HL-60 (cell line): ENCODE measurements at regions not wholly inside any gene's neighbourhood (a gene's known extent, or its start where the extent isn't known, plus 50 kb on each side); places are given as distances from the start of the nearest gene placed in this dataset.

Source experiments
- DNase-seq, 2 experiments: peaks; one replicate each; pipeline ENCODE4 v3.0.0-alpha.2; 2010 to 2020; ENCODE audit warnings: low read depth in 1 of 2, low spot score in 1 of 2
- H3K27ac ChIP-seq: fragments of 250-450 bp; sonication (Bioruptor Pico); replicated peaks from 2 replicates; pipeline ENCODE4 v1.5.1; 2020; ENCODE audit warnings: mild to moderate bottlenecking, moderate library complexity
- H3K27me3 ChIP-seq: fragments of 250-450 bp; sonication (Bioruptor Pico); 2 replicates; pipeline ENCODE4 v1.5.1; 2021; ENCODE audit warnings: mild to moderate bottlenecking, moderate library complexity; ENCODE audit not compliant: insufficient read depth, poor library complexity, severe bottlenecking
- H3K4me3 ChIP-seq: replicated peaks from 2 replicates; pipeline ENCODE4 v1.5.1; 2011; ENCODE audit warnings: mild to moderate bottlenecking, control low read depth, low read length; ENCODE audit not compliant: insufficient read depth
- GABPA ChIP-seq: IDR thresholded peaks from 2 replicates; pipeline ENCODE4 v1.6.1; 2012; ENCODE audit warnings: low read depth
- POLR2AphosphoS5 ChIP-seq: IDR thresholded peaks from 2 replicates; pipeline ENCODE4 v1.6.1; 2012; ENCODE audit warnings: low read depth
- REST ChIP-seq: IDR thresholded peaks from 2 replicates; pipeline ENCODE4 v1.6.1; 2012; ENCODE audit warnings: low read depth; ENCODE audit not compliant: insufficient replicate concordance
- SPI1 ChIP-seq: IDR thresholded peaks from 2 replicates; pipeline ENCODE4 v1.6.1; 2012; ENCODE audit warnings: low read depth, mild to moderate bottlenecking, borderline replicate concordance
- TF ChIP-seq, protein P1 (sequence below): IDR thresholded peaks from one replicate; pipeline ENCODE4 v1.5.1; 2011; ENCODE audit warnings: low read length, control low read depth, inconsistent platforms; ENCODE audit not compliant: insufficient read depth

DNA sequence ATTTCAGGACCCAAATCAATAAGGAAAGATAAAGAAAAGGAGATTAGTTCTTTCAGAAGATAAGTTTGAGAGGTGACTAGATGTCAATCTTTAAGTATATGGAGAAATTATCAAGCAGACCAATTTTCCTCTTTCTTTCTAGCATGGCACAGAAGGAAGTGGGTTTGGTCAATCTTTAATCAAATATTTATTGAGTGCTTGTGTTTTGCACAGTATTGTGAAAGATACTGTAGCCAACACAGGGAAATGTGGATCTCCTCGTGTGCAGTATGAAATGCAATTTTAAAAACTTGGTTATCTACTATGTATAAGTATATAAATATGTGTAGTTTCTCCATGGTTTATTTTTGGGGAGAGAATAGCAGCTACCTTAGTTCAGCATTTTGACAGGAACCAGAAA, 655.2 kb downstream of the RAPGEF2 start:
- TF ChIP-seq GABPA (no peak), SPI1 (no peak), REST (no peak), POLR2AphosphoS5 (no peak)
- TF ChIP-seq, protein P1, sequence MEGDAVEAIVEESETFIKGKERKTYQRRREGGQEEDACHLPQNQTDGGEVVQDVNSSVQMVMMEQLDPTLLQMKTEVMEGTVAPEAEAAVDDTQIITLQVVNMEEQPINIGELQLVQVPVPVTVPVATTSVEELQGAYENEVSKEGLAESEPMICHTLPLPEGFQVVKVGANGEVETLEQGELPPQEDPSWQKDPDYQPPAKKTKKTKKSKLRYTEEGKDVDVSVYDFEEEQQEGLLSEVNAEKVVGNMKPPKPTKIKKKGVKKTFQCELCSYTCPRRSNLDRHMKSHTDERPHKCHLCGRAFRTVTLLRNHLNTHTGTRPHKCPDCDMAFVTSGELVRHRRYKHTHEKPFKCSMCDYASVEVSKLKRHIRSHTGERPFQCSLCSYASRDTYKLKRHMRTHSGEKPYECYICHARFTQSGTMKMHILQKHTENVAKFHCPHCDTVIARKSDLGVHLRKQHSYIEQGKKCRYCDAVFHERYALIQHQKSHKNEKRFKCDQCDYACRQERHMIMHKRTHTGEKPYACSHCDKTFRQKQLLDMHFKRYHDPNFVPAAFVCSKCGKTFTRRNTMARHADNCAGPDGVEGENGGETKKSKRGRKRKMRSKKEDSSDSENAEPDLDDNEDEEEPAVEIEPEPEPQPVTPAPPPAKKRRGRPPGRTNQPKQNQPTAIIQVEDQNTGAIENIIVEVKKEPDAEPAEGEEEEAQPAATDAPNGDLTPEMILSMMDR: no peak
- DNase-seq: no peak
- Histone ChIP-seq H3K4me3 (no peak overlapping the region), H3K27me3 (no peaks in the 10 kb centered on the region), H3K27ac (no peak overlapping the region)

DNA sequence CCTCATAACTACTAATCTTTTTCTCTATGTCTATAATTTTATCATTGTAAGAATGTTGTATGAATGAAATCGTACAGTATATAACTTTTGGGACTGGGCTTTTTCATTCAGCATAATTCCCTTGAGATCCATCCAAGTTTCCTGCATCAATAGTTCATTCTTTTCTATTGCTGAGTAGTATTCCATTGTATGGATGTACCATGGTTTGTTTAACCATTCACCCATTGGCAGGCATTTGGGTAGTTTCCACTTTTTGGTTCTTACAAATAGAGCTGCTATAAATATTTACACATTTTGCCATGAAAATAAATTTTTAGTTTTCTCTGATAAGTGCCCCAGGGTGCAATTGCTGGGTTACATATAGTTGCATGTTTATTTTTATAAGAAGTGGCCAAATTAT, 659.8 kb downstream of the RAPGEF2 start:
- H3K27me3 ChIP-seq: no peaks in the 10 kb centered on the region
- H3K27ac ChIP-seq: no peak overlapping the region
- no peak for TF ChIP-seq REST
- TF ChIP-seq, protein P1: no peak
- TF ChIP-seq POLR2AphosphoS5: no peak
- no peak overlapping the region for H3K4me3 ChIP-seq
- DNase-seq: no peak

DNA sequence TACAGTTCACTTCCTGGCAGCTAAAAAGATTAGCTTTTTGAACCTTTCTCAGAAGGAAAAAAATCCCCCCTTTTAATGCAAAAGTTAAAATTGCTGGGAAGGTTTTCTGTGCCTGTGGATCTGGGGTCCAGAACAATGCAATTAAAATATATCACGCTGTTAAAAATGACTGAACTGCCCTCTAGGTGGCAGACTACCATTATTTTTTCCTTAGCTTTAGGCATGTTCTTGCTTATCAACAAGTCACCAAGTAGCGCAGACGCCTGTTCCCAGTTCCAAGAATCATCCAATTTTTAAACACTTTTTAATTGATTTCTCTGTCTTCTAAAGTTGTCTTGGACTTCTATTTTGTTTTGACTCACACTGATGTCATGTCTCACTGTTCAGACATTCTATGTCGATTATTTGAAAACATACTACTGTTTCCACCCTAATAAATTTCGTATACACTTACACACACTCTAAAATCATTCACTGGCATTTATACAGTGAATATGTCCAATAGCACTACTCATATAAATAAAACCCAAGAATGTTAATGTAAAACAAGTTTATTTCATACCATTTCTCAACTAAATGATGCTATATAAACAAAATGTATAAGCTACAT, 661.6 kb downstream of the RAPGEF2 start:
- Histone ChIP-seq H3K27ac (no peak overlapping the region), H3K27me3 (no peaks in the 10 kb centered on the region), H3K4me3 (no peak overlapping the region)
- DNase-seq: peak; percentile 6 to 30
- TF ChIP-seq POLR2AphosphoS5: no peak
- no peak for TF ChIP-seq SPI1
- TF ChIP-seq GABPA: no peak
- no peak for TF ChIP-seq REST
- TF ChIP-seq, protein P1: peak; percentile 7
